HG03095 (cell line): ENCODE measurements at regions not wholly inside any gene's neighbourhood (a gene's known extent, or its start where the extent isn't known, plus 50 kb on each side); places are given as distances from the start of the nearest gene placed in this dataset.

Source experiments
- ATAC-seq: cut with Tn5 transposase; IDR thresholded peaks from one replicate; pipeline ENCODE4 v1.9.1; 2021; ENCODE audit warnings: moderate library complexity; ENCODE audit not compliant: unreplicated experiment

GRCh38 chr12:74429535-74429934 lies 108.1 kb upstream of the ATXN7L3B start:
- no peak for ATAC-seq

- no peak for ATAC-seq
Measured at GRCh38 chr12:74431801-74432200, 105.8 kb upstream of the ATXN7L3B start.

GRCh38 chr12:74440469-74440868 lies 97.2 kb upstream of the ATXN7L3B start:
- no peak for ATAC-seq

- no peak for ATAC-seq
Measured at GRCh38 chr12:74441872-74442271, 95.8 kb upstream of the ATXN7L3B start.

- ATAC-seq: no peak
Measured at GRCh38 chr12:74446466-74446865, 91.2 kb upstream of the ATXN7L3B start.

GRCh38 chr12:74449872-74450271 lies 87.8 kb upstream of the ATXN7L3B start:
- no peak for ATAC-seq

- no peak for ATAC-seq
Measured at GRCh38 chr12:74454109-74454508, 83.5 kb upstream of the ATXN7L3B start.

GRCh38 chr12:74455429-74455828 lies 82.2 kb upstream of the ATXN7L3B start:
- no peak for ATAC-seq

- no peak for ATAC-seq
Measured at GRCh38 chr12:74456431-74456830, 81.2 kb upstream of the ATXN7L3B start.

GRCh38 chr12:74468401-74468800 lies 69.2 kb upstream of the ATXN7L3B start:
- ATAC-seq: no peak

GRCh38 chr12:74476234-74476633 lies 61.4 kb upstream of the ATXN7L3B start:
- no peak for ATAC-seq

GRCh38 chr12:74481078-74481477 lies 56.6 kb upstream of the ATXN7L3B start:
- ATAC-seq: no peak

GRCh38 chr12:74482115-74482514 lies 55.5 kb upstream of the ATXN7L3B start:
- ATAC-seq: no peak

GRCh38 chr12:74483057-74483456 lies 54.6 kb upstream of the ATXN7L3B start:
- ATAC-seq: no peak
